HCT116 (cell line): ENCODE measurements at regions not wholly inside any gene's neighbourhood (a gene's known extent, or its start where the extent isn't known, plus 50 kb on each side); places are given as distances from the start of the nearest gene placed in this dataset.

Source experiments
- ATAC-seq: fragments of 200-7000 bp; cut with Tn5 transposase; 2 replicates; pipeline ENCODE4 v1.9.1; 2020; ENCODE audit warnings: mild to moderate bottlenecking, moderate library complexity
- BruUV-seq: library from RNA; stranded (reverse); fragments of 400-500 nt; replicated peaks from 2 replicates; lab custom pipeline; 2021; lab: Mats Ljungman, UMichigan
- CTCF ChIA-PET: fragments of 300-600 bp; sonication (Branson Sonifier 250); formaldehyde crosslinking; loops from one replicate; lab custom pipeline; 2021; ENCODE audit warnings: antibody characterized with exemption; lab: Charles Lee
- POLR2A ChIA-PET: fragments of 300-600, 350-600 bp; sonication (Branson Sonifier 250); formaldehyde crosslinking; loops from one replicate; lab custom pipeline; 2021; ENCODE audit warnings: antibody characterized with exemption; lab: Charles Lee
- RAD21 ChIA-PET, 2 experiments: fragments of 300-600 bp; sonication (Branson Sonifier 250); formaldehyde crosslinking; loops; one replicate each; lab custom pipeline; 2023; ENCODE audit warnings: low total read pairs in 2 of 2; ENCODE audit not compliant: uncharacterized antibody in 2 of 2, unreplicated experiment in 2 of 2, low non-redundant PET in 1 of 2; lab: Charles Lee
- DNase-seq: peaks from one replicate; pipeline ENCODE4 v3.0.0-alpha.2; 2010; ENCODE audit warnings: low read depth, low spot score
- H2AFZ ChIP-seq: fragments of 200-600 bp; shearing (Covaris generic), sonication (generic); 2 replicates; pipeline ENCODE4 v1.6.1; 2017; ENCODE audit warnings: low read depth, mixed run types, mixed read lengths, antibody characterized with exemption, low read length; ENCODE audit not compliant: poor library complexity, severe bottlenecking
- H3K27ac ChIP-seq: 2 replicates; pipeline ENCODE4 v1.5.1; 2012; ENCODE audit warnings: low read depth, low read length
- H3K27me3 ChIP-seq: fragments of 200-600 bp; sonication (generic); 2 replicates; pipeline ENCODE4 v1.6.1; 2016; ENCODE audit warnings: mixed run types, low read length, mixed read lengths; ENCODE audit not compliant: insufficient read depth
- H3K36me3 ChIP-seq, 2 experiments: fragments of 200-500 bp in 1 of 2; fragments of 200-600 bp in 1 of 2; sonication (Bioruptor generic) in 1 of 2; sonication (generic) in 1 of 2; 2 replicates each; pipeline versions ENCODE4 v1.5.1 to v1.6.1; 2014 to 2016; ENCODE audit warnings: low read length in 2 of 2, inconsistent platforms in 1 of 2, mixed read lengths in 1 of 2, mixed run types in 1 of 2; ENCODE audit not compliant: insufficient read depth in 2 of 2, control insufficient read depth in 1 of 2
- H3K4me1 ChIP-seq, 2 experiments: fragments of 200-600 bp in 1 of 2; sonication (generic) in 1 of 2; 2 replicates each; pipeline versions ENCODE4 v1.5.1 to v1.6.1; 2012 to 2017; ENCODE audit warnings: low read length in 2 of 2, inconsistent platforms in 1 of 2, mild to moderate bottlenecking in 1 of 2, mixed read lengths in 1 of 2, mixed run types in 1 of 2, moderate library complexity in 1 of 2; ENCODE audit not compliant: insufficient read depth in 2 of 2, control insufficient read depth in 1 of 2
- H3K4me2 ChIP-seq: fragments of 200-600 bp; sonication (generic); 2 replicates; pipeline ENCODE4 v1.6.1; 2017; ENCODE audit warnings: mixed run types, low read length, mixed read lengths
- H3K4me3 ChIP-seq, 2 experiments: fragments of 200-600 bp in 1 of 2; sonication (generic) in 1 of 2; replicated peaks in 1 of 2; 2 replicates each; pipeline ENCODE4 v1.5.1; 2011 to 2016; ENCODE audit warnings: low read length in 2 of 2, control low read depth in 1 of 2, low read depth in 1 of 2, mild to moderate bottlenecking in 1 of 2, mixed read lengths in 1 of 2, mixed run types in 1 of 2
- H3K79me2 ChIP-seq: fragments of 200-600 bp; sonication (generic); 2 replicates; pipeline ENCODE4 v1.6.1; 2017; ENCODE audit warnings: mild to moderate bottlenecking, mixed run types, low read length, moderate library complexity, mixed read lengths; ENCODE audit not compliant: insufficient read depth
- H3K9ac ChIP-seq: fragments of 200-600 bp; sonication (generic); 2 replicates; pipeline ENCODE4 v1.6.1; 2016; ENCODE audit warnings: low read length, mixed read lengths
- H3K9me2 ChIP-seq: fragments of 200-600 bp; sonication (generic), shearing (Covaris generic); 2 replicates; pipeline ENCODE4 v1.6.1; 2017; ENCODE audit warnings: mixed run types, mild to moderate bottlenecking, moderate library complexity; ENCODE audit not compliant: insufficient read depth
- H3K9me3 ChIP-seq, 2 experiments: fragments of 200-500 bp in 1 of 2; fragments of 200-600 bp in 1 of 2; sonication (Bioruptor generic) in 1 of 2; sonication (generic) in 1 of 2; 2 replicates each; pipeline ENCODE4 v1.6.1; 2014 to 2017; ENCODE audit warnings: low read length in 2 of 2, mixed read lengths in 2 of 2, inconsistent platforms in 1 of 2, low read depth in 1 of 2, mild to moderate bottlenecking in 1 of 2, mixed run types in 1 of 2, moderate library complexity in 1 of 2; ENCODE audit not compliant: control insufficient read depth in 1 of 2, insufficient read depth in 1 of 2
- H4K20me1 ChIP-seq: fragments of 200-600 bp; sonication (generic), shearing (Covaris generic); 2 replicates; pipeline ENCODE4 v1.6.1; 2017; ENCODE audit warnings: mixed run types, mild to moderate bottlenecking, moderate library complexity; ENCODE audit not compliant: insufficient read depth
- CEBPB ChIP-seq: IDR thresholded peaks from 2 replicates; pipeline ENCODE4 v1.6.1; 2012; ENCODE audit warnings: low read depth
- EZH2 ChIP-seq: fragments of 200-600 bp; sonication (generic); IDR thresholded peaks from 2 replicates; pipeline ENCODE4 v1.6.1; 2017; ENCODE audit warnings: antibody characterized with exemption, mixed run types
- EZH2phosphoT487 ChIP-seq: fragments of 200-600 bp; IDR thresholded peaks from 2 replicates; pipeline ENCODE4 v1.6.1; 2018; ENCODE audit warnings: antibody characterized with exemption, borderline replicate concordance
- FOSL1 ChIP-seq: IDR thresholded peaks from 2 replicates; pipeline ENCODE4 v1.6.1; 2012; ENCODE audit warnings: low read depth
- POLR2AphosphoS5 ChIP-seq: IDR thresholded peaks from 2 replicates; pipeline ENCODE4 v1.6.1; 2011; ENCODE audit warnings: mild to moderate bottlenecking, low read depth, low read length, moderate library complexity
- RAD21 ChIP-seq: IDR thresholded peaks from 2 replicates; pipeline ENCODE4 v1.6.1; 2012; ENCODE audit warnings: low read depth, mild to moderate bottlenecking
- SRF ChIP-seq: IDR thresholded peaks from 2 replicates; pipeline ENCODE4 v1.6.1; 2012; ENCODE audit warnings: low read depth
- TCF7L2 ChIP-seq: IDR thresholded peaks from 2 replicates; pipeline ENCODE4 v1.7.0; 2011; ENCODE audit warnings: borderline replicate concordance, inconsistent platforms; ENCODE audit not compliant: insufficient read depth, insufficient read length; ENCODE audit errors: extremely low read depth
- ZNF274 ChIP-seq: fragments of 200-500 bp; sonication (Bioruptor generic); IDR thresholded peaks from 2 replicates; pipeline ENCODE4 v1.6.1; 2014; ENCODE audit warnings: mild to moderate bottlenecking, low read depth, low read length, inconsistent platforms
- intact Hi-C: fragments of 100-400 bp; cut with micrococcal nuclease; formaldehyde crosslinking; loops from 2 replicates; pipeline ENCODE4 v1.10.0; 2022
- TF ChIP-seq, protein P1 (sequence below): IDR thresholded peaks from 2 replicates; pipeline ENCODE4 v1.6.1; 2012
- TF ChIP-seq, protein P2 (sequence below): IDR thresholded peaks from 2 replicates; pipeline ENCODE4 v1.6.1; 2011; ENCODE audit warnings: mild to moderate bottlenecking, low read length, moderate library complexity; ENCODE audit not compliant: insufficient replicate concordance; ENCODE audit errors: extremely low read depth
- TF ChIP-seq, protein P3 (sequence below): IDR thresholded peaks from 2 replicates; pipeline ENCODE4 v1.6.1; 2012; ENCODE audit warnings: low read depth

DNA sequence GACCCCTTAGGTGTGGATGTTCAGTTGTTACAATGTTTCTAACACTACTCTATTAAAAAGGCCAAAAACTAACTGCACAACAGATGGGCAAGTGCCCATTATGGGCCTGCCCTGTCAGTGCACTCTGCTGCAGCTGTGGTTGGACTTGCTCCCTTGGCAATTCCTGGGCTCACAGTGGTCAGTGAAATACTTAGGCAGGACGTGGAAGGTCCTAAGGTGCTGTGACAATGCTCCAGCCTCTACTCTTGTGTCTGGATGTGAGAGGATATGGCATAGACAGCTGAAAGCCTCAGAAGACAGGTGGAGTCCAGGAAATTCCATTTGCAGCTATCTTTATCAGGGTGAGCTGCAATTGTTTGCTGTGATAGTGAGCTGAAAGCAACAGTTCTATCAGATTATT, 136.5 kb upstream of the OLIG3 start (continued):
- TF ChIP-seq EZH2 (no peak), ZNF274 (no peak)
- TF ChIP-seq, protein P1, sequence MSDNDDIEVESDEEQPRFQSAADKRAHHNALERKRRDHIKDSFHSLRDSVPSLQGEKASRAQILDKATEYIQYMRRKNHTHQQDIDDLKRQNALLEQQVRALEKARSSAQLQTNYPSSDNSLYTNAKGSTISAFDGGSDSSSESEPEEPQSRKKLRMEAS: no peak

DNA sequence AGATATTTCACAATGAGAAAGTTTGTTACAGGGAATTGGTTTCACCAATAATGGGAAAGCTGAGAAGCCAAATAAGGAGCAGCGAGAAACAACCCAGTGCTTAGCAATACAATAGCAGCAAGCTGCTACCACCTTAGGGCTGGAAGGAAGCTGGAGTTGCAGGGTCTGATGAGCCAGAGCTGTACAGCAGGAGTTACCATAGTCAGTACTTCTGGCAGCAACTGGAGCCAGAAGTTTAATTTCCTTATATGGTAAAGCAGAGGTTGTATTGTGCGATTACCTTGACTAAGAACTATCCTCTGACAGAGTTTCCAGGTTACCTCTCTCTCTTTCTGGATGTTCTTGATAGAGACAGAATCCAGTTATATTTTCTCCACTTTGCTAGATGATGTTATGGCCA, 137.1 kb upstream of the OLIG3 start:
- TF ChIP-seq ZNF274: no peak
- TF ChIP-seq FOSL1: no peak
- TF ChIP-seq EZH2phosphoT487: no peak
- TF ChIP-seq, protein P2, sequence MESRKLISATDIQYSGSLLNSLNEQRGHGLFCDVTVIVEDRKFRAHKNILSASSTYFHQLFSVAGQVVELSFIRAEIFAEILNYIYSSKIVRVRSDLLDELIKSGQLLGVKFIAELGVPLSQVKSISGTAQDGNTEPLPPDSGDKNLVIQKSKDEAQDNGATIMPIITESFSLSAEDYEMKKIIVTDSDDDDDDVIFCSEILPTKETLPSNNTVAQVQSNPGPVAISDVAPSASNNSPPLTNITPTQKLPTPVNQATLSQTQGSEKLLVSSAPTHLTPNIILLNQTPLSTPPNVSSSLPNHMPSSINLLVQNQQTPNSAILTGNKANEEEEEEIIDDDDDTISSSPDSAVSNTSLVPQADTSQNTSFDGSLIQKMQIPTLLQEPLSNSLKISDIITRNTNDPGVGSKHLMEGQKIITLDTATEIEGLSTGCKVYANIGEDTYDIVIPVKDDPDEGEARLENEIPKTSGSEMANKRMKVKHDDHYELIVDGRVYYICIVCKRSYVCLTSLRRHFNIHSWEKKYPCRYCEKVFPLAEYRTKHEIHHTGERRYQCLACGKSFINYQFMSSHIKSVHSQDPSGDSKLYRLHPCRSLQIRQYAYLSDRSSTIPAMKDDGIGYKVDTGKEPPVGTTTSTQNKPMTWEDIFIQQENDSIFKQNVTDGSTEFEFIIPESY: no peak
- TF ChIP-seq EZH2: no peak
- TF ChIP-seq, protein P3, sequence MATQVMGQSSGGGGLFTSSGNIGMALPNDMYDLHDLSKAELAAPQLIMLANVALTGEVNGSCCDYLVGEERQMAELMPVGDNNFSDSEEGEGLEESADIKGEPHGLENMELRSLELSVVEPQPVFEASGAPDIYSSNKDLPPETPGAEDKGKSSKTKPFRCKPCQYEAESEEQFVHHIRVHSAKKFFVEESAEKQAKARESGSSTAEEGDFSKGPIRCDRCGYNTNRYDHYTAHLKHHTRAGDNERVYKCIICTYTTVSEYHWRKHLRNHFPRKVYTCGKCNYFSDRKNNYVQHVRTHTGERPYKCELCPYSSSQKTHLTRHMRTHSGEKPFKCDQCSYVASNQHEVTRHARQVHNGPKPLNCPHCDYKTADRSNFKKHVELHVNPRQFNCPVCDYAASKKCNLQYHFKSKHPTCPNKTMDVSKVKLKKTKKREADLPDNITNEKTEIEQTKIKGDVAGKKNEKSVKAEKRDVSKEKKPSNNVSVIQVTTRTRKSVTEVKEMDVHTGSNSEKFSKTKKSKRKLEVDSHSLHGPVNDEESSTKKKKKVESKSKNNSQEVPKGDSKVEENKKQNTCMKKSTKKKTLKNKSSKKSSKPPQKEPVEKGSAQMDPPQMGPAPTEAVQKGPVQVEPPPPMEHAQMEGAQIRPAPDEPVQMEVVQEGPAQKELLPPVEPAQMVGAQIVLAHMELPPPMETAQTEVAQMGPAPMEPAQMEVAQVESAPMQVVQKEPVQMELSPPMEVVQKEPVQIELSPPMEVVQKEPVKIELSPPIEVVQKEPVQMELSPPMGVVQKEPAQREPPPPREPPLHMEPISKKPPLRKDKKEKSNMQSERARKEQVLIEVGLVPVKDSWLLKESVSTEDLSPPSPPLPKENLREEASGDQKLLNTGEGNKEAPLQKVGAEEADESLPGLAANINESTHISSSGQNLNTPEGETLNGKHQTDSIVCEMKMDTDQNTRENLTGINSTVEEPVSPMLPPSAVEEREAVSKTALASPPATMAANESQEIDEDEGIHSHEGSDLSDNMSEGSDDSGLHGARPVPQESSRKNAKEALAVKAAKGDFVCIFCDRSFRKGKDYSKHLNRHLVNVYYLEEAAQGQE: no peak
- no peak for TF ChIP-seq SRF
- TF ChIP-seq TCF7L2: no peak
- no peak for TF ChIP-seq CEBPB
- TF ChIP-seq POLR2AphosphoS5: no peak
- TF ChIP-seq, protein P1: no peak
- no peak for TF ChIP-seq RAD21
- no peak for DNase-seq
- ChIA-PET POLR2A (interaction anchor here (0.6 kb wide), 1 partner anchor 375 kb away, joined by 3 read pairs; no protein-coding TSS in a partner anchor), CTCF (no interaction called here), RAD21 (no interaction called here)
- H2AFZ ChIP-seq: no peak overlapping the region
- H3K4me1 ChIP-seq: peaks cover 0 to 11% of the 10 kb centered on the region in 2 experiments; a peak in 2 of 4 replicates
- no peaks in the 10 kb centered on the region for H3K9me3 ChIP-seq
- BruUV-seq: no TSS peak
- H3K4me3 ChIP-seq: no peak overlapping the region
- intact Hi-C loops: no loop called here
- H3K4me2 ChIP-seq: no peak overlapping the region
- H3K9me2 ChIP-seq: no peaks in the 10 kb centered on the region
- ATAC-seq: no peak
- no peaks in the 10 kb centered on the region for H3K27me3 ChIP-seq
- H3K79me2 ChIP-seq: no peaks in the 10 kb centered on the region
- no peaks in the 10 kb centered on the region for H3K36me3 ChIP-seq
- no peaks in the 10 kb centered on the region for H4K20me1 ChIP-seq
- H3K27ac ChIP-seq: no peak overlapping the region
- no peak overlapping the region for H3K9ac ChIP-seq
